ENCODE measurements at regions not wholly inside any gene's neighbourhood (a gene's known extent, or its start where the extent isn't known, plus 50 kb on each side); places are given as distances from the start of the nearest gene placed in this dataset.

DNA sequence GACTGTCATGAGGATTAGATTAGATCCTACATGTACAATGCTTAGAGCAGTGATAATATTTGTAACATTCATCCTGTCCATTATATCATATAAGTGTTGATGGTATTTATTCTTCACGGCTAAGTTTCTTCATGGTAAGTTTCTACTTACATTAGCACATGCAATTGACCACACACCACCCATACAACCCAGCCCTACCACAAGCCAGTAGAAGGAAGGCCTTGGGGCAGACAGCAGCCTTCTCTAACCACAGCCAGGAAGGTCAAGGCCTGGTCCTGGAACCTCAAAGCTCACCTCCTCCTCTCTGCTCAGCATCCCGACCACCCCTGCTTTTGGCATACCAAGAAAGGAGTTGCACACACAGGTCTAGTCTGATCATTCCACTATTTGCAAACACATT, 245.2 kb upstream of the SDK2 start:
- H3K27ac ChIP-seq: no peak overlapping the region
- intact Hi-C loops (cut with DNase I): no loop called here
- WGBS: 86% methylated on average over 2 of the region's 2 CpGs
- no peaks in the 10 kb centered on the region for H3K4me1 ChIP-seq (replicated peaks)
- H3K9me3 ChIP-seq: no peaks in the 10 kb centered on the region
- no peak for TF ChIP-seq POLR2AphosphoS5 (IDR thresholded peaks at IDR 0.05)
- TF ChIP-seq POLR2A (IDR thresholded peaks at IDR 0.05): no peak
- TF ChIP-seq, protein P1, sequence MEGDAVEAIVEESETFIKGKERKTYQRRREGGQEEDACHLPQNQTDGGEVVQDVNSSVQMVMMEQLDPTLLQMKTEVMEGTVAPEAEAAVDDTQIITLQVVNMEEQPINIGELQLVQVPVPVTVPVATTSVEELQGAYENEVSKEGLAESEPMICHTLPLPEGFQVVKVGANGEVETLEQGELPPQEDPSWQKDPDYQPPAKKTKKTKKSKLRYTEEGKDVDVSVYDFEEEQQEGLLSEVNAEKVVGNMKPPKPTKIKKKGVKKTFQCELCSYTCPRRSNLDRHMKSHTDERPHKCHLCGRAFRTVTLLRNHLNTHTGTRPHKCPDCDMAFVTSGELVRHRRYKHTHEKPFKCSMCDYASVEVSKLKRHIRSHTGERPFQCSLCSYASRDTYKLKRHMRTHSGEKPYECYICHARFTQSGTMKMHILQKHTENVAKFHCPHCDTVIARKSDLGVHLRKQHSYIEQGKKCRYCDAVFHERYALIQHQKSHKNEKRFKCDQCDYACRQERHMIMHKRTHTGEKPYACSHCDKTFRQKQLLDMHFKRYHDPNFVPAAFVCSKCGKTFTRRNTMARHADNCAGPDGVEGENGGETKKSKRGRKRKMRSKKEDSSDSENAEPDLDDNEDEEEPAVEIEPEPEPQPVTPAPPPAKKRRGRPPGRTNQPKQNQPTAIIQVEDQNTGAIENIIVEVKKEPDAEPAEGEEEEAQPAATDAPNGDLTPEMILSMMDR (IDR thresholded peaks at IDR 0.05): no peak
- no peak for DNase-seq (ENCODE audit: low spot score)
- H3K27me3 ChIP-seq (replicated peaks; ENCODE audit: insufficient read depth): no peaks in the 10 kb centered on the region
- no peak overlapping the region for H3K4me3 ChIP-seq
- no peaks in the 10 kb centered on the region for H3K36me3 ChIP-seq

DNA sequence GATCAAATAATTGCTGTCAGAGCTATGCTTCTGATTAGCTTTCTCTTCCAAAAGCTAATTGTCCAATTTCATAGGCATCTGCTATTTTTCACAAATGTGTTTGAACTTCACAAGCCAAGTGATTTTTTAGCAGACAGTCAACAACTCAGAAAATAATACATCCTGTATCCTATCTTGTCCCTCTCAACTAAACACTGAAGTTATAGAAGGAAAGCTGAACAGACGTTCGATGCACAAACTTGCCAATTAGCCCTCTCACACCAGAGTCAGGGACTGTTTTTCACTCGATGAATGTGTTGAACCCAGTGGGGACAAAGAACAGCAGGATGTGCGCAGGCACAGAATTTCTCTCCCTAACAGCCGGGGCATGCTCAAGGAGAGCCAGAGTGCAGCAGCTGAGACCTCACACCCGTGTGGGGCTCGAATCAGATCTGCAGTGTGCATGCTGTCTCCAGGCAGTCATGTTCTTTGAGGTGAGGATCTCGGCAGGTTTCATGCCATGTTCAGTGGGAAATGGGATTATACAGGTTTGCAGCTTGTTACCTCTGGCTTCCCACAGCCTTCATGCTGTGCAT, 246.7 kb upstream of the SDK2 start:
- Histone ChIP-seq H3K36me3 (no peaks in the 10 kb centered on the region), H3K27me3 (replicated peaks; ENCODE audit: insufficient read depth) (no peaks in the 10 kb centered on the region), H3K9me3 (no peaks in the 10 kb centered on the region), H3K4me1 (replicated peaks) (no peaks in the 10 kb centered on the region), H3K27ac (no peak overlapping the region), H3K4me3 (no peak overlapping the region)
- TF ChIP-seq POLR2A (IDR thresholded peaks at IDR 0.05) (no peak), POLR2AphosphoS5 (IDR thresholded peaks at IDR 0.05) (no peak)
- TF ChIP-seq, protein P1 (IDR thresholded peaks at IDR 0.05): no peak
- 86% methylated on average over 8 of the region's 8 CpGs for WGBS
- DNase-seq (ENCODE audit: low spot score): no peak
- intact Hi-C loops (cut with DNase I): no loop called here

DNA sequence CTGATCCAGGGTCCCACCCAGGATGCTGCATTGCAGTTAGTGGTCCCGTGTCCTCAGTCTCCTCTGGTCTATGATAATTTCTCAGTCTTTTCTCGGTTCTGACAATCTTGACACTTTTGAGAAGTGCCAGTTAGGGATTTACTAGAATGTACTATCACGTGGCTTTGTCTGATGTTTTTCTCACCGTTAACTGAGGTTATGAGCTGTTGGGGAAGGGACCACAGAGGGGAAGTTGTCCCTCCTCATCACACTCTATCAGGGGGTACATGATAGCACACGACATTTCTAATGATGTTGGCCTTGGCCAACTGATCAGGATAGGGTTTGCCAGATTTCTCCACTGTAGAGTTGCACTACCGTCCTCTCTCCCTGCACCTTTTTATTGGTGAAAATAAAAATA, 250.9 kb upstream of the SDK2 start:
- no peak for DNase-seq (ENCODE audit: low spot score)
- Histone ChIP-seq H3K4me1 (replicated peaks) (no peaks in the 10 kb centered on the region), H3K9me3 (no peaks in the 10 kb centered on the region), H3K4me3 (no peak overlapping the region), H3K27me3 (replicated peaks; ENCODE audit: insufficient read depth) (no peaks in the 10 kb centered on the region), H3K27ac (no peak overlapping the region), H3K36me3 (no peaks in the 10 kb centered on the region)
- WGBS: 58% methylated on average over 6 of the region's 6 CpGs
- TF ChIP-seq POLR2A (IDR thresholded peaks at IDR 0.05) (no peak), POLR2AphosphoS5 (IDR thresholded peaks at IDR 0.05) (no peak)
- TF ChIP-seq, protein P1 (IDR thresholded peaks at IDR 0.05): no peak
- intact Hi-C loops (cut with DNase I): no loop called here

DNA sequence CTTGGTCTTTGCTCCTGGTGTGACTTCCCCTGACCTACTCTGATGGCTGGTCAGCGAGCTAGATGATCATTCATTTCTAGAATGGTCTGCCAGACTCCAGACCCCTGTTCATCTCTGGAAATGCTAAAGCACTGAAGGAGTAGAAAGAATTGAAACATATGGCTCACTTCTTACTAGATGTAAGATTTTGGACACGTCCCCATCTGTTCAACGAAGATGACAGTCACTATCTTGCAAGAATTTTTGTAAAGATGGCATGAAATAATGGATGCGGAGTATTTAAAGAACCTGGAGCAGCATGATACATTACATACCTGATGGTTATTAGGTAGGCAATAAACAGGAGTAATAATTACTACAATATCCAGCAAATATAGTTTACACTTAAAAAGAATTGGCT, 252.7 kb upstream of the SDK2 start:
- H3K9me3 ChIP-seq: no peaks in the 10 kb centered on the region
- H3K27me3 ChIP-seq (replicated peaks; ENCODE audit: insufficient read depth): no peaks in the 10 kb centered on the region
- TF ChIP-seq POLR2A (IDR thresholded peaks at IDR 0.05) (no peak), POLR2AphosphoS5 (IDR thresholded peaks at IDR 0.05) (no peak)
- TF ChIP-seq, protein P1 (IDR thresholded peaks at IDR 0.05): no peak
- H3K36me3 ChIP-seq: no peaks in the 10 kb centered on the region
- peaks cover 3% of the 10 kb centered on the region for H3K4me1 ChIP-seq (replicated peaks)
- WGBS: 71% methylated on average over 4 of the region's 4 CpGs
- DNase-seq (ENCODE audit: low spot score): no peak
- no peak overlapping the region for H3K4me3 ChIP-seq
- no peak overlapping the region for H3K27ac ChIP-seq
- intact Hi-C loops (cut with DNase I): no loop called here

DNA sequence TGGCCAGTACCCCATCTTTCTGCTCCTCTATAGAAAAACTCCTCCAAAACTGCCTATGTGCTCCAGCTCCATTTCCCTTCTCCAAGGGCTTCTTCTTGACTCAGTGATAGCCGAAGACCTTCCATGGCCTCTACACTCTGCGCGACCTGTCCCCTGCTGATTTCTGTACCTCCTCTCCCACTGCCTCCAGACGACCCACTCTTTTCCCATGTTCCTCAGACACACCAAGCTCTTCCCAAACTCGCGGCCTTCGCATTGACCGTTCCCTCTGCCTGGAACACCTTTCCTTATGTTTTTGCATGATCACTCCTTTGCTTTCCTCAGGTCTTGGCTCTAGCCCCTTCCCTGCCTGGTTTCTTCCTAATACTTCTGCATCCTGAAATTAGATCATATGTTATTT, 255.6 kb upstream of the SDK2 start:
- Histone ChIP-seq H3K9me3 (no peaks in the 10 kb centered on the region), H3K4me1 (replicated peaks) (peaks cover 3% of the 10 kb centered on the region), H3K4me3 (no peak overlapping the region), H3K27me3 (replicated peaks; ENCODE audit: insufficient read depth) (no peaks in the 10 kb centered on the region), H3K27ac (no peak overlapping the region), H3K36me3 (no peaks in the 10 kb centered on the region)
- TF ChIP-seq, protein P1 (IDR thresholded peaks at IDR 0.05): no peak
- TF ChIP-seq POLR2AphosphoS5 (IDR thresholded peaks at IDR 0.05): no peak
- no peak for TF ChIP-seq POLR2A (IDR thresholded peaks at IDR 0.05)
- intact Hi-C loops (cut with DNase I): no loop called here
- no peak for DNase-seq (ENCODE audit: low spot score)
- 97% methylated on average over 8 of the region's 8 CpGs for WGBS

Data from prostate gland (tissue), 2 donors.